Activated CD4-positive, alpha-beta T cell treated with anti-CD3 and anti-CD28 coated beads, Interleukin-2, amount 50 U/mL, for 16 hours (primary cell): ENCODE measurements at regions not wholly inside any gene's neighbourhood (a gene's known extent, or its start where the extent isn't known, plus 50 kb on each side); places are given as distances from the start of the nearest gene placed in this dataset.

Experiments
- DNase-seq: peaks from one replicate; pipeline ENCODE4 v3.0.0-alpha.2; 2020

- DNase-seq: no peak
Measured at GRCh38 chr18:37698508-37699040, 133.0 kb upstream of the CELF4 start.

- no peak for DNase-seq
Measured at GRCh38 chr18:37694516-37694915, 128.9 kb upstream of the CELF4 start.

GRCh38 chr18:37691162-37691561 is 125.6 kb upstream of the CELF4 start:
- DNase-seq: no peak

GRCh38 chr18:37689841-37690240 is 124.2 kb upstream of the CELF4 start:
- no peak for DNase-seq

- no peak for DNase-seq
Measured at GRCh38 chr18:37684590-37684989, 119.0 kb upstream of the CELF4 start.

GRCh38 chr18:37684183-37684582 is 118.6 kb upstream of the CELF4 start:
- no peak for DNase-seq

GRCh38 chr18:37680911-37681310 is 115.3 kb upstream of the CELF4 start:
- no peak for DNase-seq

GRCh38 chr18:37676276-37676675 is 110.7 kb upstream of the CELF4 start:
- DNase-seq: no peak

GRCh38 chr18:37675699-37676098 is 110.1 kb upstream of the CELF4 start:
- DNase-seq: no peak

- no peak for DNase-seq
Measured at GRCh38 chr18:37674570-37674969, 109.0 kb upstream of the CELF4 start.

- DNase-seq: no peak
Measured at GRCh38 chr18:37673671-37674070, 108.1 kb upstream of the CELF4 start.

GRCh38 chr18:37672932-37673595 is 107.5 kb upstream of the CELF4 start:
- no peak for DNase-seq

GRCh38 chr18:37672001-37672400 is 106.4 kb upstream of the CELF4 start:
- no peak for DNase-seq

- DNase-seq: no peak
Measured at GRCh38 chr18:37671530-37671929, 105.9 kb upstream of the CELF4 start.

- DNase-seq: no peak
Measured at GRCh38 chr18:37671119-37671518, 105.5 kb upstream of the CELF4 start.

- DNase-seq: no peak
Measured at GRCh38 chr18:37669991-37670534, 104.5 kb upstream of the CELF4 start.

- no peak for DNase-seq
Measured at GRCh38 chr18:37668971-37669747, 103.6 kb upstream of the CELF4 start.

- no peak for DNase-seq
Measured at GRCh38 chr18:37667836-37668235, 102.2 kb upstream of the CELF4 start.

GRCh38 chr18:37666991-37667390 is 101.4 kb upstream of the CELF4 start:
- DNase-seq: no peak

- DNase-seq: no peak
Measured at GRCh38 chr18:37666451-37666850, 100.9 kb upstream of the CELF4 start.

GRCh38 chr18:37665346-37665745 is 99.7 kb upstream of the CELF4 start:
- DNase-seq: no peak

GRCh38 chr18:37663446-37663845 is 97.8 kb upstream of the CELF4 start:
- DNase-seq: no peak

- DNase-seq: no peak
Measured at GRCh38 chr18:37662546-37663339, 97.1 kb upstream of the CELF4 start.
